ENCODE measurements at regions not wholly inside any gene's neighbourhood (a gene's known extent, or its start where the extent isn't known, plus 50 kb on each side); places are given as distances from the start of the nearest gene placed in this dataset.

DNA sequence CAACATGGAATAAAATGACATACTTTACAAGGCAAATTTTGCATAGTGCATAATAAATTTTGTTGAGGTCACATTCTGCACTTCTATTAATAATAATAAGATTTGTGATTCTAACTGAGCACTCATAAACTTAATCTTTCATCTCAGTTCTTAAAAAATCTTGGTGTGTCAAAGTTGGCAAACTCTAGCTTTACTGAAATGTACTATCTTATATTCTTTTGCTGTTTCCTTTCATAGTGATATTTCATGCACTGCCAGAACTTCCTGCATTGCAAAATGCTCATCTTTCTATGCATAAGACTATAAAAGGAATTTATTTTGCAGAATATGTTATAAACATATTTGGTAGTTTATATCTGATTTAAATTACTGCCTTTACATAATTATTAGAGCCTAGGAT lies 797.6 kb downstream of the ADGRL2 start:
- no peaks in the 10 kb centered on the region for H3K36me3 ChIP-seq
- H3K27me3 ChIP-seq: no peaks in the 10 kb centered on the region
- ATAC-seq (ENCODE audit: low FRiP score in 2 of 2): no peak
- TF ChIP-seq POLR2A (IDR thresholded peaks at IDR 0.05) (no peak), POLR2AphosphoS5 (IDR thresholded peaks at IDR 0.05) (no peak)
- H3K4me1 ChIP-seq: peaks cover 0 to 14% (median 0%) of the 10 kb centered on the region in 4 donors
- H3K4me3 ChIP-seq: no peak overlapping the region
- H3K9me3 ChIP-seq: no peaks in the 10 kb centered on the region
- H3K27ac ChIP-seq: no peak overlapping the region
- DNase-seq: no peak

GRCh38 chr1:82597649-82598048 lies 796.9 kb downstream of the ADGRL2 start:
- H3K36me3 ChIP-seq: no peaks in the 10 kb centered on the region
- H3K4me1 ChIP-seq: peaks cover 0 to 14% (median 0%) of the 10 kb centered on the region in 4 donors
- H3K9me3 ChIP-seq: no peaks in the 10 kb centered on the region
- H3K4me3 ChIP-seq: no peak overlapping the region
- H3K27me3 ChIP-seq: no peaks in the 10 kb centered on the region
- WGBS, 2 donors: 46 to 48% methylated on average over 3 of the region's 3 CpGs
- TF ChIP-seq EP300 (IDR thresholded peaks at IDR 0.05): no peak
- TF ChIP-seq CTCF (IDR thresholded peaks at IDR 0.05): no peak
- TF ChIP-seq POLR2A (IDR thresholded peaks at IDR 0.05): no peak
- TF ChIP-seq POLR2AphosphoS5 (IDR thresholded peaks at IDR 0.05): no peak
- ATAC-seq (ENCODE audit: low FRiP score in 2 of 2) (peak in 1 of 2 donors; percentile 77), DNase-seq (no peak)
- H3K27ac ChIP-seq: no peak overlapping the region

- no peak for ATAC-seq (ENCODE audit: low FRiP score in 2 of 2)
- Histone ChIP-seq H3K36me3 (no peaks in the 10 kb centered on the region), H3K4me1 (peaks cover 0 to 14% (median 0%) of the 10 kb centered on the region in 4 donors), H3K27me3 (no peaks in the 10 kb centered on the region), H3K27ac (no peak overlapping the region), H3K4me3 (no peak overlapping the region), H3K9me3 (no peaks in the 10 kb centered on the region)
- 85 to 93% methylated on average over 1 of the region's 1 CpG for WGBS, 2 donors
- no peak for TF ChIP-seq EP300 (IDR thresholded peaks at IDR 0.05)
- no peak for TF ChIP-seq POLR2AphosphoS5 (IDR thresholded peaks at IDR 0.05)
- TF ChIP-seq CTCF (IDR thresholded peaks at IDR 0.05): no peak
- no peak for TF ChIP-seq POLR2A (IDR thresholded peaks at IDR 0.05)
- no peak for DNase-seq
Observed at GRCh38 chr1:82597141-82597540, 796.4 kb downstream of the ADGRL2 start.

- Histone ChIP-seq H3K27ac (no peak overlapping the region), H3K9me3 (no peaks in the 10 kb centered on the region), H3K36me3 (no peaks in the 10 kb centered on the region), H3K4me1 (peaks cover 0 to 9% (median 0%) of the 10 kb centered on the region in 4 donors), H3K4me3 (no peak overlapping the region), H3K27me3 (no peaks in the 10 kb centered on the region)
- ATAC-seq (ENCODE audit: low FRiP score in 2 of 2) (no peak), DNase-seq (no peak)
- WGBS, 2 donors: 63 to 71% methylated on average over 2 of the region's 2 CpGs
- no peak for TF ChIP-seq POLR2AphosphoS5 (IDR thresholded peaks at IDR 0.05)
- no peak for TF ChIP-seq POLR2A (IDR thresholded peaks at IDR 0.05)
- TF ChIP-seq EP300 (IDR thresholded peaks at IDR 0.05): no peak
- TF ChIP-seq CTCF (IDR thresholded peaks at IDR 0.05): no peak
Observed at GRCh38 chr1:82593561-82593960, 792.8 kb downstream of the ADGRL2 start.

DNA sequence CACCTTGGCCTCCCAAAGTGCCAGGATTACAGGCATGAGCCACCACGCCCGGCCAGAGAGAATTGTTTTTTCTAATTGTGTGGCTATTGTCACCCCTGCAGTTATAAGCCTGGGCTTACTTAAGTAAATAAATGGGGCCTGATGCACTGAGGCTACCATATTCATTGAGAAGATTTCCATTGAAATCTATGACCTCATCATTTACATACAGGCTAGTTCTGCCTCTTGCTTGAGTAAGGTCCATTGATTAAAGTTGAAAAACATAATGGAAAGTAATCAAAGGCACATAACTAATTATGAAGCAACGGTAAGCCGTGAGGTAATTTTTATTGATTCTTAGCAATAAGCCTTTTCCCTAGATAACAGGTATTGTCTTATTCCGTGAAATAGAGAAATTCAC lies 788.9 kb downstream of the ADGRL2 start:
- no peak overlapping the region for H3K27ac ChIP-seq
- no peak for ATAC-seq (ENCODE audit: low FRiP score in 2 of 2)
- no peaks in the 10 kb centered on the region for H3K36me3 ChIP-seq
- H3K4me1 ChIP-seq: no peaks in the 10 kb centered on the region
- WGBS, 2 donors: 94 to 97% methylated on average over 5 of the region's 5 CpGs
- no peaks in the 10 kb centered on the region for H3K27me3 ChIP-seq
- H3K4me3 ChIP-seq: no peak overlapping the region
- DNase-seq: no peak
- no peak for TF ChIP-seq EP300 (IDR thresholded peaks at IDR 0.05)
- TF ChIP-seq CTCF (IDR thresholded peaks at IDR 0.05): no peak
- TF ChIP-seq POLR2A (IDR thresholded peaks at IDR 0.05): no peak
- TF ChIP-seq POLR2AphosphoS5 (IDR thresholded peaks at IDR 0.05): no peak
- H3K9me3 ChIP-seq: no peaks in the 10 kb centered on the region

Measured in upper lobe of left lung (tissue), 6 donors.